Left kidney (tissue), 1 donor: ENCODE measurements at regions not wholly inside any gene's neighbourhood (a gene's known extent, or its start where the extent isn't known, plus 50 kb on each side); places are given as distances from the start of the nearest gene placed in this dataset.
"Not testable (repeated sequence)": the region's sequence is repeated elsewhere in the genome, so short reads cannot be mapped to it uniquely, and the experiment has no call there.

ENCODE experiments used
- DNase-seq: peaks from one replicate; pipeline ENCODE4 v3.0.0-alpha.2; 2013

DNA sequence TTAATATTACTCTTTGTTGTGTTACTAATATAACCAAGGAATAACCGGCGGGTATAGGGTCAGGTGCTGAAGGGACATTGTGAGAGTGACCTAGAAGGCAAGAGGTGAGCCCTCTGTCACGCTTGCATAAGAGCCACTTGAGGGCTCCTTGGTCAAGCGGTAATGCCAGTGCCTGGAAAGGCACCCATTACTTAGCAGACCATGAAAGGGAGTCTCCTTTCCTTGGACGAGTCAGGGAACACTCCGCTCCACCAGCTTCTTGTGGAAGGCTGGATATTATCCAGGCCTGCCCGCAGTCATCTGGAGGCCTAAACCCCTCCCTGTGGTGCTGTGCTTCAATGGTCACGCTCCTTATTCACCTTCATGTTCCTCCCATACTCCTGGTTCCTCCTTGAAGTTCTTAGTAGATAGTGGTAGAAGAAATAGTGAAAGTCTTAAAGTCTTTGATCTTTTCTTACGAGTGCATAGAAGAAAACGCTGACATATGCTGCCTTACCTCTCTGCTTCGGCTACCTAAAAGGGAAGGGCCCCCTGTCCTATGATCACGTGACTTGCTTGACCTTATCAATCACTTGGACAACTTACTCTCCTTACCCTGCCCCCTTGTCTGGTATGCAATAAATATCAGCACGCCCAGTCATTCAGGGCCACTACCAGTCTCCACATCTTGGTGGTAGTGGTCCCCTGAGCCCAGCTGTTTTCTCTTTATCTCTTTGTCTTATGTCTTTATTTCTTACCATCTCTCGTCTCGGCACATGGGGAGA lies 59.6 kb upstream of the DMRTB1 start:
- DNase-seq: not testable (repeated sequence)

DNA sequence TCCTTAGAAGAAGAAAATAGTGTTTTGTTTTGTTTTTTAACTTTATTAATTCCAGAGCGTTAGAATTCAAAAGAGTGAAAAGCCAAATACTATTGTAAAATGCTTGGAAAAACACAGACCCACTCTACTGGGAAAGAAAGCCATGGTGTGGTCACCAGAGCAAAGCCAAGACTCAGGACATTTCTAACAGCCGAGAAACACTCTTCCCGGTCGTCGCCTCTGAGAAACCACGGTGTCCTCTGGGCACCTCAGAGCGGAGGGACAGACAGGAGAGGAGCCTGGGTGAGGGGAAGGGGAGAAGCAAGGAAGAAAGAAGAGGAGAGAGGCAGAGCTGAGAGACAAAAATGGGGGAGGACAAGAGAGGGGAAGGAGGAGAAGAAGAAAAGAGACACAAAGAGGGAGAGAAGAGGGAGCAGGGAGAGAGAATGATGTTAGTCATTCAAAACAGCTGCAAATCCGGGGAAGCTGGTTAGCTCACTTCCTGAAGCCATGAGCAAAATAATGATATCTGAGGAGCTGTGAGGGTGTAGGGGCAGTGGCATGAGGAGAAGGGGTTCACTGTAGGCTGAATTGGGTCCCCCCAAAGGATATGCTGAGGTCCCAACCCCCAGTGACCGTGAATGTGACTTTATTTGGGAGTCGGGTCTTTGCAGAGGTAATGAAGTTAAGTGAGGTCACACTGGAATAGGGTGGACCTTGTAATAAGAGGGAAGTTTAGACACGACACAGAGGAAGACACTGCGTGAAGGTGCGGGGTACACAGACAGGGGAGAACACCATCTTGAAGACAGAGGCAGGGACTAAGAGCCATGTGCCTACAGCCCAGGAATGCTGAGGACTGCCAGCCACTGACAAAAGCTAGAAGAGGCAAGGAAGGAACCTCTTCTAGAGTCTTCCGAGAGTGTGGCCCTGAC lies 58.2 kb upstream of the DMRTB1 start:
- no peak for DNase-seq

DNA sequence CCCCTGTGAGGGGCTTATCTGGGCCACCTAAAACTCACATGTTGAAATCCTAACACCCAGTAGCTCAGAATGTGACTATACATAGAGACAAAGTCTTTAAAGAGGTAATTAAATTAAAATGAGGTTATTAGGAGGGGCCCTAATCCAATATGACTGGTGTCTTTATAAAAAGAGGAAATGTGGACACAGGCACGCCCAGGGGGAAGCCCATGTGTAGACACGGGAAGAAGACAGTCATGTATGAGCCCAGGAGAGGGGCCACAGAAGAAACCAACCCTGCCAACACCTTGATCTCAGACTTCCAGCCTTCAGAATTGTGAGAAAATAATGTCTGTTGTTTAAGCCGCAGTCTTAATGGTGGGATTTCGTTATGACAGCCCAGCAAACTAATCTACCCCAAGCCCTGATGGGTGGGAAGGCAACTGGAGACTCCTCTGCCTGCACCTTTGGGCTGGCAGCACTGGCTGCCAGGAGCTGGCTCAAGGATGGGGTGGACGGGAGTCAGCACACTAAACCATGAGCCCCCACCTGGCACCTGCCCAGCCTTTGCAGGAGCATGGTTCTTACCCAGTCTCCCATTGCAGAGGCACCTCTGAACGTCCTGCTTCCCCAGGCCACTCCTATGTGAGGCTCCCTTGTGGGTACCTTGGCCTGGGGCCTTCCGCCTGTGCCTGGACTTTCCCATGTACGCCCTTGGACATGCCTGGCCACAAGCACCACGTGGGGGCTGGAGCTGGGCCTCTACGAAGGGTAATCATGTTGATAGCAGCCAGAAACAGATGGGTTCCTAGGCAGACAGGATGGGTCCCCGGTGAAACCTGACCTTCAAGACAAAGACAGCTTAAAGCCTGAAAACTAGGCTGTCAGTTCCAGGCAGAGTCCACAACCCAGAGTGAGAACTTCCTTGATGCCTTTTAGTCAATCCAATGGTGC lies 57.1 kb upstream of the DMRTB1 start:
- DNase-seq: no peak

DNA sequence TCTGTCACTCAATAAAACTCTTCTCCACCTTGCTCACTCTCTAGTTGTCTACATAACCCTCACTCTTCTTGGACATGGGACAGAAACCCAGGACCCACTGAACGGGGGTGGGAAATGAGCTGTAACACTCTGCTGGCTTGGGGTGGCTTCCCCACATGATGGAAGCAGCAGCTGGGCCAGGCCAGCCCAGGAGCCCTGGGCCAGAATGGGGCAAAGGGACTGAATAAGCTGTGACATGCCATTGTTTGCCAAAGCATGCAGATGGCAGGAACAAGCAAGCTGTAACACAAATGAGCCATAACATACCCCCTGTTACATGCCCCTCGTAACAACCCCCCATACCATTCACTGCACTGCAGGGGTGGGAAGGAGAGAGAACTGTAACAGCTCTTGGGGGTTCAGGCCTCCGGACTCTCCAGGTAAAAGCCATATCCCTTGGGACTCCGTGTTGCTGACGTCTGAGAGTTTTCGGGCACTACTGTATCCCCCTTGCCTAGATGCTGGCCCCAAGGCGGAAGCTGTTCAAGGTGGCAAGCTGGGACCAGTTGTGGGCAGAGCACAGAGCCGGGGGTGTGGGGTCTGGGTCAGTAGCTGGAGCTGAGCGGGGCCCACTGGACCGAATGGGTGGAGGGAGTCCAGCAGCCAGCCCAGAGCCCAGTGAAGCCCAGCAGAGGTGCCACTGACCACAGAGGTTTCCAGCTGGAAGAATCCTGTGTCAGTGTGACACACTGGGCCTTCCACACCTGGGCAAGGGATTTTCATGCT lies 56.1 kb upstream of the DMRTB1 start:
- no peak for DNase-seq

DNA sequence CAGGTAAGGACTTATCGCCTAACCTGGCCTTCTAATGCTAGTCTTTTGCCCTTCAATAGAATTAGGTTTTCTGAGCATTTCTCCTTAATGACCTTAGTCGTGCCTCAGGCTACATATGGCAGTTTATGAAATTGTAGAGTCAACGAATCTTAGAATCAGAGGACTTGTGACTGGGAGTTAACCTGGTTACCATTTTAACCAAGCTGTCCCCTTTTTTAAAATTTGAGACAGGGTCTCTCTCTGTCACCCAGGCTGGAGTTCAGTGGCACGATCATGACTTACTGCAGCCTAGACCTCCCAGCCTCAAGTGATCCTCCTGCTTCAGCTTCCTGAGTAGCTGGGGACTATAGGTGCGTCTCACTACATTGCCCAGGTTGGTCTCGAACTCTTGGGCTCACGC lies 53.5 kb upstream of the DMRTB1 start:
- no peak for DNase-seq

DNA sequence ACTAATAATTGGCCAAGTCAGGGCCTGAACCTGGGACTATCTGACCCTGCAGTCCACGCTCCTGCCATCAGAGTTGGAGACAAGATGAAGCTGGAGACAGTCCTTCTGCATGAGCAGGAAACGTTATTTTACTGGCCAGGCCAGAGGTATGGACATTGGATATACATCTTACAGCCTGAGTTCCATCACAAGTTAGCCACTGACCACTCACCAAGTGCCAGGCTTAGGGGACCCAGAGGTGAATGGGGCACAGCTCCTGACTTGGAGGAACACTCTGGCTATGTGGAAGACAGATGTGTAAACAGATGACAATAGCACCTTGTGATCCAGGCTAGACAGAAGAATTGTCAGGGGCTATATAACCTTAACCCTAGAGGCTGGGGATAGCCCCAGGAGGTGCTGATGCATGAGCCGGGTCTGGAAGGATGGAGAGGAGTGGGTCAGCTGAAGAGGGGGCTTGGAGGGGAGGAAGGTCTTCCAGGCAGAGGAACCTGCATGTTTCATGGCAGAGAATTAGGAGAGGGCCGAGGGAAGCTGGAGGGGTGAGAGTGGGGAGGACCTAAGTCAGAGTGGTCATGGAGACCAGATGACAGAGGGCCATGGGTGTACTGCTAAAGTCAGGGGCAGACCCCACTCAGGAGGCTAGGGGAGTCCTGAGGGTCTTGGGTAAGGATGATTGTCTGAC lies 52.5 kb upstream of the DMRTB1 start:
- no peak for DNase-seq

DNA sequence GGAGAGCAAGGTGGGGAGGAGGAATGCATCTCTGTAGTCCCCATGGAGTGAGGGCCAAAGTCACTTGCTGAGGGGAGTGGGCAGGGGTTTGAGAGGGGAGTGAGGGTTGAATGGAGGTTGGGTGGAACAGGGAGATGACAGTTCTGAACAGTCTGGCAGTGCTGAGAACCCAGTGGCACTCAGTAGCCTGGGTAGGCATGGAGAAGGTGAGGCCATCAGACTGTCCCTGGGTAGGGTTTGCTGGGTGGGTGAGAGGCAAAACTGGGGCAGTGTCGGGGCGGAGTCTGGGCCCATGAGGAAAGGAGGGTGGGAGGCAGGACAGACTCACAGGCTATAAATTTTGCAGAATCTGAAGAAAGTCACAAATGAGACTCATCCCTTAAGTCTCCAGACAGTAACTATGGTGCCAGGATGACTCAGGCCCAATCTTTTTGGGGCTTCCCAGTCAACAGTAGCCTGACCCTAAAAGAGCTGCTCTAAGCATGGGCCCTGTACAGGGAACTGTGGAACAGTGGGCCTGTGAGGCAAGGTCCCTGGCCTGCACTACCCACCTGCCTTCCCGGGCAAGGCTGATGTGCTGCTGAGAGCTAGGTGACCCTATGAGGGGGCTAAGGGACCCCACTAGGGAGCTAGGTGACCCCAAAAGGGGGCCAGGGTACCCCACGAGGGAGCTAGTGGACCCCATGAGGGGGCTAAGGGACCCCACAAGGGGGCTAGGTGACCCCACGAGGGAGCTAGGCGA lies 51.0 kb upstream of the DMRTB1 start:
- DNase-seq: no peak

DNA sequence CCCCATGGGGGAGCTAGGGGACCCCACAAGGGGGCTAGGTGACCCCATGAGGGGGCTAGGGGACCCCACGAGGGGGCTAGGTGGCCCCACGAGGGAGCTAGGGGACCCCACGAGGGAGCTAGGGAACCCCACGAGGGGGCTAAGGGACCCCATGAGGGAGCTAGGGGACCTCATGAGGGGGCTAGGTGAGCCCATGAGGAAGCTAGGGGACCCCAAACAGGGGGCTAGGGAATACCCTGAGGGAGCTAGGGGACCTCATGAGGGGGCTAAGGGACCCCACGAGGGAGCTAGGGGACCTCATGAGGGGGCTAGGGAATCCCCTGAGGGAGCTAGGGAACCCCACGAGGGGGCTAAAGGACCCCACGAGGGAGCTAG lies 50.5 kb upstream of the DMRTB1 start:
- DNase-seq: no peak

DNA sequence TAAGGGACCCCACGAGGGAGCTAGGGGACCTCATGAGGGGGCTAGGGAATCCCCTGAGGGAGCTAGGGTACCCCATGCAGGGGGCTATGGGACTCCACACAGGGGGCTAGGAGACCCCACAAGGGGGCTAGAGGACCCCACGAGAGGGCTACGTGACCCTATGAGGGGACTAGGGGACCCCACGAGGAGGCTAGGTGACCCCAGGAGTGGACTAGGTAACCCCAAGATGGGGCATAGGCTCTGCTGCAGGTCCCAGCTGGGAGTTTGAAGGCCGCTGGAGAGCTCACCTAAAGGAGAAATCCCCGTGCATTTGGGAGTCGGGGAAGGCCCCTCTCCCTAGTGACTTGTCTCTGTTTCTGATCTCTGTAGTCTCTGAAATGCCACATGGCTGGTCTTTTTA lies 50.0 kb upstream of the DMRTB1 start:
- no peak for DNase-seq
